ENCODE measurements at regions not wholly inside any gene's neighbourhood (a gene's known extent, or its start where the extent isn't known, plus 50 kb on each side); places are given as distances from the start of the nearest gene placed in this dataset.

- TF ChIP-seq PKNOX1 (IDR thresholded peaks at IDR 0.05) = no peak
- no peak for TF ChIP-seq ELF4 (IDR thresholded peaks at IDR 0.05)
- TF ChIP-seq FOXK2 (IDR thresholded peaks at IDR 0.05) = no peak
- TF ChIP-seq HDGF (IDR thresholded peaks at IDR 0.05; ENCODE audit: borderline replicate concordance) = no peak
- TF ChIP-seq NFRKB (IDR thresholded peaks at IDR 0.05) = no peak
- DNase-seq (ENCODE audit: extremely low spot score) = no peak
- ChIA-PET POLR2A (no interaction called here), CTCF (no interaction called here)
Observed at GRCh38 chr7:20988340-20988739, 201.7 kb upstream of the SP8 start.

GRCh38 chr7:20991544-20991943 is 204.9 kb upstream of the SP8 start:
- POLR2A ChIA-PET = no interaction called here
- DNase-seq (ENCODE audit: extremely low spot score) = no peak

GRCh38 chr7:20993693-20994092 is 207.0 kb upstream of the SP8 start:
- no peak for TF ChIP-seq CTBP1 (IDR thresholded peaks at IDR 0.05; ENCODE audit: borderline replicate concordance)
- no peak for TF ChIP-seq NFRKB (IDR thresholded peaks at IDR 0.05)
- no peak for TF ChIP-seq SP1 (IDR thresholded peaks at IDR 0.05)
- no peak for TF ChIP-seq BHLHE40 (IDR thresholded peaks at IDR 0.05; ENCODE audit: borderline replicate concordance)
- no peak for TF ChIP-seq ELF4 (IDR thresholded peaks at IDR 0.05)
- no peak for TF ChIP-seq HDGF (IDR thresholded peaks at IDR 0.05; ENCODE audit: borderline replicate concordance)
- no peak for TF ChIP-seq FOXA1 (IDR thresholded peaks at IDR 0.05)
- ChIA-PET CTCF (no interaction called here), POLR2A (no interaction called here)
- no peak for DNase-seq (ENCODE audit: extremely low spot score)

More at GRCh38 chr7:20991544-20991943, 204.9 kb upstream of the SP8 start:
- CTCF ChIA-PET = no interaction called here
- TF ChIP-seq ZNF384 (IDR thresholded peaks at IDR 0.05) = no peak
- no peak for TF ChIP-seq CTBP1 (IDR thresholded peaks at IDR 0.05; ENCODE audit: borderline replicate concordance)
- TF ChIP-seq ELF4 (IDR thresholded peaks at IDR 0.05) = no peak
- no peak for TF ChIP-seq NFRKB (IDR thresholded peaks at IDR 0.05)
- TF ChIP-seq SUZ12 (IDR thresholded peaks at IDR 0.05) = no peak
- TF ChIP-seq TARDBP (IDR thresholded peaks at IDR 0.05) = no peak
- TF ChIP-seq FOXM1 (IDR thresholded peaks at IDR 0.05; ENCODE audit: borderline replicate concordance) = no peak
- TF ChIP-seq L3MBTL2 (conservative IDR thresholded peaks at IDR 0.05) = no peak
- TF ChIP-seq HDGF (IDR thresholded peaks at IDR 0.05; ENCODE audit: borderline replicate concordance) = no peak
- no peak for TF ChIP-seq SP1 (IDR thresholded peaks at IDR 0.05)
- TF ChIP-seq LEF1 (IDR thresholded peaks at IDR 0.05; ENCODE audit: borderline replicate concordance) = no peak

GRCh38 chr7:20998309-20998708 is 211.6 kb upstream of the SP8 start:
- TF ChIP-seq L3MBTL2 (conservative IDR thresholded peaks at IDR 0.05) = no peak
- TF ChIP-seq FOXM1 (IDR thresholded peaks at IDR 0.05; ENCODE audit: borderline replicate concordance) = no peak
- TF ChIP-seq TARDBP (IDR thresholded peaks at IDR 0.05) = no peak
- no peak for TF ChIP-seq SUZ12 (IDR thresholded peaks at IDR 0.05)
- no peak for TF ChIP-seq ELF4 (IDR thresholded peaks at IDR 0.05)
- no peak for TF ChIP-seq FOXK2 (IDR thresholded peaks at IDR 0.05)
- no peak for TF ChIP-seq FOXA1 (IDR thresholded peaks at IDR 0.05)
- no peak for TF ChIP-seq SP1 (IDR thresholded peaks at IDR 0.05)
- TF ChIP-seq ARNT (IDR thresholded peaks at IDR 0.05) = no peak
- no peak for TF ChIP-seq CTBP1 (IDR thresholded peaks at IDR 0.05; ENCODE audit: borderline replicate concordance)
- TF ChIP-seq LEF1 (IDR thresholded peaks at IDR 0.05; ENCODE audit: borderline replicate concordance) = no peak
- TF ChIP-seq HDGF (IDR thresholded peaks at IDR 0.05; ENCODE audit: borderline replicate concordance) = no peak
- no peak for TF ChIP-seq ZNF384 (IDR thresholded peaks at IDR 0.05)
- no peak for TF ChIP-seq PKNOX1 (IDR thresholded peaks at IDR 0.05)
- TF ChIP-seq BHLHE40 (IDR thresholded peaks at IDR 0.05; ENCODE audit: borderline replicate concordance) = no peak
- TF ChIP-seq NFRKB (IDR thresholded peaks at IDR 0.05) = no peak
- POLR2A ChIA-PET = no interaction called here
- DNase-seq (ENCODE audit: extremely low spot score) = no peak
- CTCF ChIA-PET = no interaction called here

GRCh38 chr7:21011153-21011552 is 224.5 kb upstream of the SP8 start:
- DNase-seq (ENCODE audit: extremely low spot score) = no peak
- ChIA-PET POLR2A (no interaction called here), CTCF (interaction anchor here (0.6 kb wide), 1 partner anchor 1824 kb away, joined by 4 read pairs; no protein-coding TSS in a partner anchor)
- no peak for TF ChIP-seq SP1 (IDR thresholded peaks at IDR 0.05)
- TF ChIP-seq TARDBP (IDR thresholded peaks at IDR 0.05) = no peak
- no peak for TF ChIP-seq SUZ12 (IDR thresholded peaks at IDR 0.05)
- TF ChIP-seq HDGF (IDR thresholded peaks at IDR 0.05; ENCODE audit: borderline replicate concordance) = no peak
- no peak for TF ChIP-seq ZNF384 (IDR thresholded peaks at IDR 0.05)
- TF ChIP-seq PKNOX1 (IDR thresholded peaks at IDR 0.05) = no peak
- no peak for TF ChIP-seq FOXA1 (IDR thresholded peaks at IDR 0.05)
- TF ChIP-seq NFRKB (IDR thresholded peaks at IDR 0.05) = no peak
- no peak for TF ChIP-seq FOXK2 (IDR thresholded peaks at IDR 0.05)
- no peak for TF ChIP-seq L3MBTL2 (conservative IDR thresholded peaks at IDR 0.05)
- TF ChIP-seq ARNT (IDR thresholded peaks at IDR 0.05) = no peak
- no peak for TF ChIP-seq LEF1 (IDR thresholded peaks at IDR 0.05; ENCODE audit: borderline replicate concordance)
- no peak for TF ChIP-seq CTBP1 (IDR thresholded peaks at IDR 0.05; ENCODE audit: borderline replicate concordance)
- TF ChIP-seq FOXM1 (IDR thresholded peaks at IDR 0.05; ENCODE audit: borderline replicate concordance) = no peak
- TF ChIP-seq ELF4 (IDR thresholded peaks at IDR 0.05) = no peak

GRCh38 chr7:21013765-21014539 is 227.3 kb upstream of the SP8 start:
- CTCF ChIA-PET = no interaction called here

More at GRCh38 chr7:21013765-21014539, 227.3 kb upstream of the SP8 start:
- DNase-seq (ENCODE audit: extremely low spot score) = no peak
- TF ChIP-seq SP1 (IDR thresholded peaks at IDR 0.05) = no peak
- TF ChIP-seq BHLHE40 (IDR thresholded peaks at IDR 0.05; ENCODE audit: borderline replicate concordance) = no peak
- TF ChIP-seq FOXA1 (IDR thresholded peaks at IDR 0.05) = no peak
- POLR2A ChIA-PET = no interaction called here
